Right kidney (tissue), 1 donor: ENCODE measurements at regions not wholly inside any gene's neighbourhood (a gene's known extent, or its start where the extent isn't known, plus 50 kb on each side); places are given as distances from the start of the nearest gene placed in this dataset.

ENCODE experiments used
- DNase-seq: peaks from one replicate; pipeline ENCODE4 v3.0.0-alpha.2; 2016

DNA sequence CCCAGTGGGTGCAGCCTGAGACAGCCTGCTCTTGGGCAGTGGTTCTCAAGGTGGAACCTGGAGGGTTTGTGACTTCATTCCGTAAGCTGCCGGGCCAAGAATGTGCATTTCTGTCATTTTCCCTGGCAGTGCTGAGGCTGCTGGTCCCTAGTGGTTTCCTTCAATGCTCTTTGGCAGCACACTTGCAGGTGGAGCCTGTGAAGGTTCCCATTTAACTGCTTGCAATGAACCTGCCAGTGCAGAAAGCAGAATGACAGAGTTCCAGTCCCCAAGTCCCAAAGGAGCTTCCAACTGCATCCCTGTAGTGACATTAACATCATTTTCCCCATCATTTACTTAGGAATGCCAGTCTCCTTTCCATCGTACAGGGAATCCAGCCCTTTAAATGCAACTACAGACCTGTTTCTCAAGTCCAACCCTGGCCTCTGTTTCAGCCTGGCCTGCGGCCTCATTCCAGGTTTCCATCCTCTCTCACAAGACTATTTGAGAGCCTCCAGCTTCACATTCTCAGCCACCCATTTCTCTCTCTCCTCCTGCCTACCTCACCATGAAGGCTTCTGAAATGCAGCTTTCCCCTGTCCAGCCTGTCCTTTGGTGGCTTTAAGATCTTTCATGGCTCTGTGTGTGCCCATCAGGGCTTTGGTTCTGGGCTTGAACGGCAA is 149.7 kb upstream of the GGTLC1 start:
- no peak for DNase-seq

DNA sequence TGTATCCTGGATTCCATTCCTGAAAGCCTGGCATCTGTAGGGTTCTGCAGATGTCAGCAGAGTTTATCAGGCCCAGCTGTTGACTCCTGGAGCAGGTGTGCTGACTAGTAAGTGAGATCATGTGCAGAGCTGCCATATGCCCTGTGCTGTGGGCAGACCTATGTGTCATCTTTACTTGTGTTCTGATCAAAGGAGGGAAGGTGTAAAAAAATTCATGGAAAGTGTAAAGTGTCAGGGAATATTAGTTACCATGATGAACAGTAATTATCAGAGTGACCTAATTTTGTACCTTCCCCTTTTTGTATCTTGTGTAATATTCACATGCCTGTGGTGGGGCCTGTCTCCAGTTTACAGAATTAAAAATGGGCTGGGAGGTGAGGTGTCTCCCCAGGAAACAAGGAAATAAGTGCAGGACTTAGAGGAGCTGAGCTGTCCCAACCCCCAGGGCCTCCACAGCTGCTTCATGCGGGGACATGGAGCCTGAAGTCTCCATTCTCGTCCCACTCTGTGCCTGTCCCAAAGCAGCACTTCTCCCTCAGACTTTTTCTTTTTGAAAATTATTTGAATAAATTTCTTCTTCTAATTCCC is 148.2 kb upstream of the GGTLC1 start:
- DNase-seq: no peak

DNA sequence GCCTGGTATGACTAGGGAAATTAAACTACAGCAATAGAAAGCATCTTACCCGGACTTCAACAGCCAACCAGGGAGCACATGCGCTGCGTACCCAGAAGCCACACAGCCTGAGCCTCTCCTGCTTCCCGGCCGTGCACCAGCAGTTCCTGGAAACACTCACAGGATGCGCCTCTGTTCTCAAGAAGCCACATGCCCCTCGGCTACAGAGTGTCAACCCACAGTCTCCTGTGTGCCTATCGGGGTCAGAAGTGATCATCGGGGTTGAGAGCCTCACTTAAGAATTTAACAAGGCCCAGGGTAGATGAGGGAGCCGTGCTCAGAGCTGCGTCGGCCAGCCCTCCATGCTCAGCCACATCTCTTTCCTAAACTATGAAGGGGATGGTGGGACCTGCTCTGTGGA is 147.2 kb upstream of the GGTLC1 start:
- no peak for DNase-seq

DNA sequence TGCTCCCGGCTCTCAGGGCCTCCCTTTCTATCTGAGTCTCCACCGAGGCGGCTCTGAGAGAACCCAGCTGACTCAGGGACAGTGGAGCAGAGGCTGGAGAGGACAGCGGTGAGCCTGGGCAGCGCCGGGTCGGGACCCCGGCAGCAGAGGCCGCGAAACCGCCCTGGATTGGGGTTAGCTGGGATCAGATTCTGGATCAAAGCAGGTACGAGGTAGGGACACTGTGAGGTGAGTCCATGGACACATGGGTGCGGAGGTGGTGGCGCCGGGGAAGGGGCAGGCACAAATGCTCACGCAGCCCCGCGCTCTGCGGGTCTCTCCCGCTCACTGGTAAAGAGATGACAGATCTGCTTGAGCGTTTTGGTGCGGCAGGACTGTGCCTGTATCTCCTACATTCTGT is 146.4 kb upstream of the GGTLC1 start:
- no peak for DNase-seq

GRCh38 chr20:24134284-24134683 is 145.7 kb upstream of the GGTLC1 start:
- no peak for DNase-seq

GRCh38 chr20:24132246-24132645 is 143.7 kb upstream of the GGTLC1 start:
- DNase-seq: no peak

GRCh38 chr20:24131684-24132083 is 143.1 kb upstream of the GGTLC1 start:
- no peak for DNase-seq

GRCh38 chr20:24131281-24131680 is 142.7 kb upstream of the GGTLC1 start:
- no peak for DNase-seq

- no peak for DNase-seq
Observed at GRCh38 chr20:24129641-24130040, 141.1 kb upstream of the GGTLC1 start.

- DNase-seq: no peak
Observed at GRCh38 chr20:24124951-24125650, 136.5 kb upstream of the GGTLC1 start.

- DNase-seq: no peak
Observed at GRCh38 chr20:24124003-24124402, 135.4 kb upstream of the GGTLC1 start.

DNA sequence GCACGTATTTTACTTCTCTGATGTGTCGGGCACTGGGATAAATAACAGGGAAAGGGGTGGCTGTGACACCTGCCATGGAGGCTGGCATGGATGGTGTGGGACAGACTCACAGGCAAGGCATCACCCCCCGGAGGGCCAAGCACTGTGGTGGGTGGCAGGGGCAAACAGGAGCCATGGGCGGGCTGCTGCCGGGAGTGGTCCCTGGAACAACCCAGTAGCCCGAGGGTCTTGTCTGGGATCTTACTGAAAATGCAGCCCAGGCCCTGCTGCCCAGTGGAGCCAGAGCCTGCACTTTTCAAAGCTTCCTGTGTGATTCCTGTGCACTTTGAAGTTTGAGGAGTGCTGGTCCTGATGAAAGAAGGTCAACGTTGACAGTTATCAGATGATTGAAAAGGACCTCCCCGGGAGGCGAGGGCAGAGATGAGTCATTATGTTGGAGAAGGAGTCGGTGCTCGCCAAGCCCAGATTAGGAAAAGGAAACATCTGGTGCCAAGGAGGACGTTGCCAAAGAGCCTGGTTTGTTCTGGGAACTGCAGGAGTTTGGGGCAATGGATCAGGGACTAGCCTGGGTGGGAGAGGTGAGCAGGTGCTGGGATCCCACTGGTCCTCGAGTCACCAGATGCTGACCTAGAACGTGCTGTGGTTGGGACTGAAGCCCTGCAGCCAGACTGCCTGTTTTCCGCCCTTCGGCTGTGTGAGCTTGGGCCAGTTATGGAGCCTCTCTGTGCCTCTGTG is 130.0 kb upstream of the GGTLC1 start:
- DNase-seq: no peak

- no peak for DNase-seq
Observed at GRCh38 chr20:24118034-24118433, 129.5 kb upstream of the GGTLC1 start.

- no peak for DNase-seq
Observed at GRCh38 chr20:24117383-24117782, 128.8 kb upstream of the GGTLC1 start.

GRCh38 chr20:24116611-24117010 is 128.0 kb upstream of the GGTLC1 start:
- no peak for DNase-seq

- no peak for DNase-seq
Observed at GRCh38 chr20:24112360-24112759, 123.8 kb upstream of the GGTLC1 start.

- no peak for DNase-seq
Observed at GRCh38 chr20:24111858-24112257, 123.3 kb upstream of the GGTLC1 start.

DNA sequence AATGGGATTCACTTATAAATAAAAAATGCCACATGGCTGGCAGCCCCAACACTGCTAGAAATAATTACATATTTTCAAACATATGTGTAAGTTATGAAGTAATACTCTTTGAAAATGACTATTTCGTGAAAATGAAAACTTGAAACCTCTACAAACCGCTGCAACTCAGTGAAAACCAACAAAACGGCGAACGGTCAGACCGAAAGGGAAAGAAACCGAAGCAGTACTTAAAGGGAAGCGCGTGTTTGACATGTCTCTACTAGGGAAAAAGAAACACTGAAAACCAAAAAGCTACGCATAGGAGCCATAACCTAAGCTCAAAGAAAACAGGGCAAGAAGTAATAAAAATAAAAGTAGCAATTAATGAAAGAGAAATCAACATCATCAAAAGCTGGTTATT is 121.0 kb upstream of the GGTLC1 start:
- no peak for DNase-seq

- no peak for DNase-seq
Observed at GRCh38 chr20:24109008-24109407, 120.4 kb upstream of the GGTLC1 start.

DNA sequence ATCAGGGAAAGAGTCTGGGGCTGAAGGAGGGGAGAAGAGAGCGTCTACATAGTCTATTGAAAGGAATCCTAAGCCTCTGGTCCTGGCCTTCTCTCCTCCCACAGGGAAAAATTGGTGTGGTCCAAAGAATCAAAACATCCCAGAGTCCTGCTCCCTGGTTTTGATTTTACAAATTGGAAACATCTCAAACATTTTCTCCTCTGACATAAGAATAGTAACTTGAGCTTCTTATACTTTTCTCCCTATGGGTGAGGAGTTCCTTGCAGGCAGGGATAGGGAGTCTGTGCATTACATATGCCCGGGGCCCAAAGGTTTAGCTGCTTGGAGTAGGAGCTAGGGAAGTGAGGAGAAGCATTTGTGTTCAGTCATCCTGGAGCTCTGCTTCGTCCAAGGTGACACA is 120.0 kb upstream of the GGTLC1 start:
- no peak for DNase-seq

DNA sequence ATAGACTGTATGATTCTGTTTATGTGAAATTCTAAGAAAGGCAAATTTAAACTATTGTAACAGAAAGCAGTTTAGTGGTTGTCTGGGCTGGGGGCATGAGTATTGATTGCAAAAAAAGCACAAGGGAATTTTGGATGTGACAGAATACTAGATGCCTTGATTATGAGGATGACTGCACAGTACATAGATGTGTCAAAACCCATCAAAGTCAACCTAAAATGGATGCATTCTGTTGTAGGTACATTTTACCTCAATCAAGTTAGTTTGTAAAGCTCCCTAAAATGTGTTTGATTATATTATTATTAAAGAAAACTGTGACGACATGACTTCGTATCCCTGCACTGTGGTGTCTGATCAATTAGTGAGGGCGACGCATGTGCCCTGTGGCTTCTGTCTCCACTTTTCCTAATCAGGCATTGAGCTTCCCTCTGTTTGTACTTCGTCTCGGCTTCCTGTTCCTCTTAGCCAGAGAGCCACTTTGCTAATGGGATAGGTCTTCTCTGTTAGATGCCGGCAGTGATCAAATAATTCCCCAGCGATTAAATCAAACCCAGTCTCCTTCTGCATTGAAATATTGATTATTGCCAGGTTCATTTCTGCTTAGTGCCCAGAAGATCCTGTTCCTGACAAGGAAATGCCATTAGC is 118.3 kb upstream of the GGTLC1 start:
- no peak for DNase-seq

GRCh38 chr20:24106150-24106800 is 117.7 kb upstream of the GGTLC1 start:
- DNase-seq: no peak
